Keratinocyte (primary cell): ENCODE measurements at regions not wholly inside any gene's neighbourhood (a gene's known extent, or its start where the extent isn't known, plus 50 kb on each side); places are given as distances from the start of the nearest gene placed in this dataset.

ENCODE experiments used
- EZH2 ChIP-seq: IDR thresholded peaks from one replicate; pipeline ENCODE4 v1.6.1; 2012; ENCODE audit warnings: inconsistent platforms, mild to moderate bottlenecking, low read length, moderate library complexity
- TF ChIP-seq, protein P1 (sequence below), 3 experiments: IDR thresholded peaks in 1 of 3; conservative IDR thresholded peaks in 1 of 3; optimal IDR thresholded peaks in 1 of 3; 2 replicates in 2 of 3; 3 replicates in 1 of 3; pipeline versions ENCODE3 to v1.5.1; 2011; ENCODE audit warnings: low read length in 3 of 3, mild to moderate bottlenecking in 3 of 3, moderate library complexity in 2 of 3, control low read depth in 1 of 3, inconsistent platforms in 1 of 3; ENCODE audit not compliant: insufficient read depth in 2 of 3; ENCODE audit errors: extremely low read depth in 1 of 3

DNA sequence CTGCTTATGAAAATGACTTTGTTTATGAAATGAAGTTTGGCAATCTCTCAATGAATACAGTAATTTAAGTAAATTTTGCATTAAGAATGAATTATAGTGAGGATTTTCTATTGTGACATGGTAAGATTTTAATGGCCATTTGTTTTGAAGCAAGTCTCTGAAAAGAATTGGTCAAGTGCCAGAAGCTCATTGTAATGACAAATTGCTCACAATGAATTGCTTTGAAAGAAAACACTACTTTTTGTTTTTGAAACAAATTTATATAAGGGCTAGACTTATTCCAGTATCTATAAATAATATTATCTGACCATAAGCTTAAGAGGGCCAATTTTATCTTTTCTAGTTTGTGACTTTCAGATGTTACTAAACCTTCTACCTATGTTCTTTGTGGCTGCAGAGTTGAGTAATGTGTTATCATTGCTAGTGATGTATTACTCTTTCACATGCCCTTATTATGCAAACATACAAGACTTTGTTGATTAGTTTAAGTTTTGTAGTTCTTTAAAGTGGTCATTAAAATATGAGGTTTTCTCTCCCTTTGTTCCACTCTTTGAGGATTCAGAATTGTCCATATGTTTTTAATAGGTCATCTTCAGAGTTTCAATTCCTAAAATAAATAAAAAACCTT is 93.0 kb upstream of the ZNF608 start:
- TF ChIP-seq, protein P1, sequence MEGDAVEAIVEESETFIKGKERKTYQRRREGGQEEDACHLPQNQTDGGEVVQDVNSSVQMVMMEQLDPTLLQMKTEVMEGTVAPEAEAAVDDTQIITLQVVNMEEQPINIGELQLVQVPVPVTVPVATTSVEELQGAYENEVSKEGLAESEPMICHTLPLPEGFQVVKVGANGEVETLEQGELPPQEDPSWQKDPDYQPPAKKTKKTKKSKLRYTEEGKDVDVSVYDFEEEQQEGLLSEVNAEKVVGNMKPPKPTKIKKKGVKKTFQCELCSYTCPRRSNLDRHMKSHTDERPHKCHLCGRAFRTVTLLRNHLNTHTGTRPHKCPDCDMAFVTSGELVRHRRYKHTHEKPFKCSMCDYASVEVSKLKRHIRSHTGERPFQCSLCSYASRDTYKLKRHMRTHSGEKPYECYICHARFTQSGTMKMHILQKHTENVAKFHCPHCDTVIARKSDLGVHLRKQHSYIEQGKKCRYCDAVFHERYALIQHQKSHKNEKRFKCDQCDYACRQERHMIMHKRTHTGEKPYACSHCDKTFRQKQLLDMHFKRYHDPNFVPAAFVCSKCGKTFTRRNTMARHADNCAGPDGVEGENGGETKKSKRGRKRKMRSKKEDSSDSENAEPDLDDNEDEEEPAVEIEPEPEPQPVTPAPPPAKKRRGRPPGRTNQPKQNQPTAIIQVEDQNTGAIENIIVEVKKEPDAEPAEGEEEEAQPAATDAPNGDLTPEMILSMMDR (optimal IDR thresholded peaks at IDR 0.05 in 1 of 3, IDR thresholded peaks at IDR 0.05 in 1 of 3, conservative IDR thresholded peaks at IDR 0.05 in 1 of 3; ENCODE audit: extremely low read depth in 1 of 3, insufficient read depth in 2 of 3, low read length in 3 of 3): no peak
- TF ChIP-seq EZH2: no peak
